CD14-positive monocyte (primary cell): ENCODE measurements at regions not wholly inside any gene's neighbourhood (a gene's known extent, or its start where the extent isn't known, plus 50 kb on each side); places are given as distances from the start of the nearest gene placed in this dataset.
A peak's percentile ranks its signal among the peaks of the same experiment; 100 is the strongest.
"Not testable (repeated sequence)": the region's sequence is repeated elsewhere in the genome, so short reads cannot be mapped to it uniquely, and the experiment has no call there.

Source experiments
- DNase-seq, 3 donors: peaks; one replicate each; pipeline ENCODE4 v3.0.0-alpha.2; 2011 to 2022
- H2AFZ ChIP-seq: 2 replicates; pipeline ENCODE4 v1.6.0; 2012; ENCODE audit warnings: mild to moderate bottlenecking, low read depth, low read length, inconsistent platforms; ENCODE audit not compliant: insufficient read depth, poor library complexity, severe bottlenecking
- H3K27ac ChIP-seq, 2 donors: 1 replicate in 1 of 2; 2 replicates in 1 of 2; pipeline ENCODE4 v1.5.1; 2012 to 2013; ENCODE audit warnings: low read length in 2 of 2, control low read depth in 1 of 2, inconsistent platforms in 1 of 2, low read depth in 1 of 2, mild to moderate bottlenecking in 1 of 2
- H3K27me3 ChIP-seq, 2 donors: one replicate each; pipeline versions ENCODE4 v1.6.0 to v1.6.1; 2011 to 2013; ENCODE audit warnings: low read length in 2 of 2; ENCODE audit not compliant: control insufficient read depth in 2 of 2, insufficient read depth in 2 of 2
- H3K36me3 ChIP-seq, 2 donors: replicated peaks in 1 of 2; 1 replicate in 1 of 2; 2 replicates in 1 of 2; pipeline versions ENCODE4 v1.5.1 to v1.6.1; 2012 to 2013; ENCODE audit warnings: low read length in 2 of 2, control low read depth in 1 of 2, inconsistent platforms in 1 of 2, mild to moderate bottlenecking in 1 of 2; ENCODE audit not compliant: insufficient read depth in 2 of 2, control insufficient read depth in 1 of 2
- H3K4me1 ChIP-seq, 2 donors: 1 replicate in 1 of 2; 2 replicates in 1 of 2; pipeline versions ENCODE4 v1.5.1 to v1.6.1; 2012 to 2013; ENCODE audit warnings: low read length in 2 of 2, control low read depth in 1 of 2, inconsistent platforms in 1 of 2, mild to moderate bottlenecking in 1 of 2, moderate library complexity in 1 of 2; ENCODE audit not compliant: insufficient read depth in 2 of 2, control insufficient read depth in 1 of 2
- H3K4me2 ChIP-seq: replicated peaks from 2 replicates; pipeline ENCODE3; 2012; ENCODE audit warnings: low read length, moderate library complexity, mild to moderate bottlenecking; ENCODE audit not compliant: poor library complexity, severe bottlenecking; ENCODE audit errors: extremely low read depth
- H3K4me3 ChIP-seq, 3 experiments: fragments of 200-600 bp in 1 of 3; sonication (generic) in 1 of 3; replicated peaks in 1 of 3; 1 replicate in 2 of 3; 2 replicates in 1 of 3; pipeline ENCODE4 v1.5.1; 2011 to 2013; ENCODE audit warnings: low read length in 3 of 3, mild to moderate bottlenecking in 3 of 3, control low read depth in 2 of 3, low read depth in 2 of 3, inconsistent platforms in 1 of 3, moderate library complexity in 1 of 3
- H3K79me2 ChIP-seq: 2 replicates; pipeline ENCODE4 v1.6.0; 2012; ENCODE audit warnings: mild to moderate bottlenecking, control low read depth, inconsistent platforms, low read length, moderate library complexity; ENCODE audit not compliant: insufficient read depth
- H3K9ac ChIP-seq: 2 replicates; pipeline ENCODE4 v1.6.0; 2017; ENCODE audit warnings: low read length, mild to moderate bottlenecking; ENCODE audit not compliant: insufficient read depth, poor library complexity, severe bottlenecking
- H3K9me3 ChIP-seq, 2 donors: replicated peaks in 1 of 2; 1 replicate in 1 of 2; 2 replicates in 1 of 2; pipeline versions ENCODE4 v1.5.1 to v1.6.1; 2012 to 2013; ENCODE audit warnings: low read length in 2 of 2, control low read depth in 1 of 2; ENCODE audit not compliant: control insufficient read depth in 1 of 2, insufficient read depth in 1 of 2
- H4K20me1 ChIP-seq: 2 replicates; pipeline ENCODE4 v1.6.0; 2012; ENCODE audit warnings: mild to moderate bottlenecking, low read length, control low read depth, moderate library complexity; ENCODE audit not compliant: insufficient read depth
- H3K27ac Mint-ChIP-seq, 7 donors: one replicate each; pipeline ENCODE4 v1.8.0; 2020; ENCODE audit warnings: mild to moderate bottlenecking in 7 of 7, mixed read lengths in 7 of 7, moderate library complexity in 6 of 7, inconsistent platforms in 2 of 7
- H3K27me3 Mint-ChIP-seq, 3 donors: one replicate each; pipeline ENCODE4 v1.8.0; 2021 to 2022; ENCODE audit warnings: low read depth in 3 of 3, mild to moderate bottlenecking in 3 of 3, mixed read lengths in 3 of 3, moderate library complexity in 3 of 3, inconsistent platforms in 1 of 3
- H3K36me3 Mint-ChIP-seq, 2 donors: one replicate each; pipeline ENCODE4 v1.8.0; 2020; ENCODE audit warnings: mixed read lengths in 2 of 2, inconsistent platforms in 1 of 2, mild to moderate bottlenecking in 1 of 2
- H3K4me1 Mint-ChIP-seq: one replicate; pipeline ENCODE4 v1.8.0; 2020; ENCODE audit warnings: mild to moderate bottlenecking, mixed read lengths
- H3K4me3 Mint-ChIP-seq, 2 donors: one replicate each; pipeline ENCODE4 v1.8.0; 2020; ENCODE audit warnings: mild to moderate bottlenecking in 2 of 2, mixed read lengths in 2 of 2, moderate library complexity in 1 of 2
- H3K9me3 Mint-ChIP-seq, 7 donors: one replicate each; pipeline ENCODE4 v1.8.0; 2020 to 2022; ENCODE audit warnings: mixed read lengths in 7 of 7, mild to moderate bottlenecking in 6 of 7, moderate library complexity in 6 of 7, inconsistent platforms in 2 of 7
- CTCF ChIP-seq: fragments of 200-600 bp; IDR thresholded peaks from one replicate; pipeline ENCODE4 v1.8.0; 2022; ENCODE audit warnings: antibody characterized with exemption, mild to moderate bottlenecking
- WGBS: methylation state at CpG from one replicate; pipeline ENCODE4 v1.1.5; 2013; ENCODE audit warnings: missing lambda C conversion rate; ENCODE audit not compliant: insufficient coverage; 5-methylcytosine and 5-hydroxymethylcytosine counted together
- intact Hi-C, 2 donors: fragments of 100-400 bp; cut with micrococcal nuclease; formaldehyde crosslinking; loops; one replicate each; pipeline versions ENCODE4 v1.15.0 to v1.15.1; 2023

- no peak for TF ChIP-seq CTCF
- Mint-ChIP-seq H3K9me3 (peaks cover 2 to 12% (median 3%) of the 10 kb centered on the region in 7 donors), H3K27me3 (no peaks in the 10 kb centered on the region), H3K27ac (no peak overlapping the region), H3K4me3 (no peak overlapping the region), H3K4me1 (no peaks in the 10 kb centered on the region), H3K36me3 (no peaks in the 10 kb centered on the region)
- Histone ChIP-seq H3K4me3 (no peak overlapping the region), H4K20me1 (no peaks in the 10 kb centered on the region), H3K79me2 (no peaks in the 10 kb centered on the region), H3K9me3 (peaks cover 6 to 8% of the 10 kb centered on the region in 2 donors), H3K27ac (no peak overlapping the region), H3K9ac (no peak overlapping the region), H3K4me1 (no peaks in the 10 kb centered on the region), H3K27me3 (no peaks in the 10 kb centered on the region), H3K4me2 (no peak overlapping the region), H3K36me3 (no peaks in the 10 kb centered on the region), H2AFZ (no peak overlapping the region)
- intact Hi-C loops, result no loop called here
- WGBS, result no CpG with 5 or more reads among the region's 2 CpGs
- DNase-seq, result no peak
Observed at GRCh38 chr18:65175681-65176080, 575.1 kb upstream of the CDH7 start.

GRCh38 chr18:65162086-65162485 lies 588.7 kb upstream of the CDH7 start:
- H3K36me3 ChIP-seq, H3K79me2 ChIP-seq, H3K9ac ChIP-seq, DNase-seq, H3K4me1 ChIP-seq, intact Hi-C loops, H3K27me3 ChIP-seq, H3K4me1 Mint-ChIP-seq, H3K36me3 Mint-ChIP-seq, H3K4me2 ChIP-seq, H3K4me3 ChIP-seq, H3K27ac ChIP-seq, H3K4me3 Mint-ChIP-seq, H3K27me3 Mint-ChIP-seq, H2AFZ ChIP-seq, H4K20me1 ChIP-seq: not testable (repeated sequence)
- H3K27ac Mint-ChIP-seq, result peak overlapping the region in 1 of 7 donors; percentile 54
- peaks cover 4 to 12% of the 10 kb centered on the region in 2 donors for H3K9me3 ChIP-seq
- 80% methylated on average over 1 of the region's 13 CpGs for WGBS
- H3K9me3 Mint-ChIP-seq, result peaks cover 3 to 24% (median 8%) of the 10 kb centered on the region in 7 donors
